IMR-90 (cell line): ENCODE measurements at regions not wholly inside any gene's neighbourhood (a gene's known extent, or its start where the extent isn't known, plus 50 kb on each side); places are given as distances from the start of the nearest gene placed in this dataset.

Experiments
- ATAC-seq: fragments of 200-7000 bp; cut with Tn5 transposase; 2 replicates; pipeline ENCODE4 v1.9.1; 2020; ENCODE audit warnings: low read depth, mild to moderate bottlenecking, moderate library complexity
- BruUV-seq: library from RNA; stranded (reverse); fragments of 400-500 nt; replicated peaks from 2 replicates; lab custom pipeline; 2021; lab: Mats Ljungman, UMichigan
- CTCF ChIA-PET: fragments of 300-600 bp; formaldehyde crosslinking; extraction: SDS; loops from one replicate; lab custom pipeline; 2021; ENCODE audit warnings: antibody characterized with exemption; lab: Yijun Ruan, JAX
- POLR2A ChIA-PET: fragments of 300-600 bp; sonication (Branson Sonifier 250); formaldehyde crosslinking; loops from one replicate; lab custom pipeline; 2022; ENCODE audit warnings: antibody characterized with exemption; ENCODE audit not compliant: unreplicated experiment; lab: Charles Lee
- DNase-seq: peaks from one replicate; pipeline ENCODE4 v3.0.0; 2013
- H2AFZ ChIP-seq: replicated peaks from 2 replicates; pipeline ENCODE3; 2013; ENCODE audit warnings: low read length, mild to moderate bottlenecking; ENCODE audit not compliant: poor library complexity
- H2AK5ac ChIP-seq: 2 replicates; pipeline ENCODE4 v1.6.1; 2013; ENCODE audit warnings: low read depth, low read length, inconsistent platforms
- H2AK9ac ChIP-seq: replicated peaks from 2 replicates; pipeline ENCODE3; 2013; ENCODE audit warnings: mild to moderate bottlenecking, low read depth, low read length, moderate library complexity; ENCODE audit not compliant: poor library complexity
- H2BK120ac ChIP-seq: 2 replicates; pipeline ENCODE4 v1.6.1; 2013; ENCODE audit warnings: low read depth, low read length, inconsistent platforms
- H2BK15ac ChIP-seq: 3 replicates; pipeline ENCODE4 v1.6.1; 2013; ENCODE audit warnings: low read depth, low read length, inconsistent platforms
- H2BK20ac ChIP-seq: 2 replicates; pipeline ENCODE4 v1.6.1; 2013; ENCODE audit warnings: low read depth, mild to moderate bottlenecking, inconsistent platforms, low read length, moderate library complexity
- H2BK5ac ChIP-seq: 2 replicates; pipeline ENCODE4 v1.6.1; 2013; ENCODE audit warnings: mild to moderate bottlenecking, low read depth, low read length, inconsistent platforms; ENCODE audit not compliant: poor library complexity, severe bottlenecking
- H3K14ac ChIP-seq: replicated peaks from 2 replicates; pipeline ENCODE4 v1.6.1; 2013; ENCODE audit warnings: low read depth, low read length, inconsistent platforms
- H3K18ac ChIP-seq: 2 replicates; pipeline ENCODE4 v1.6.1; 2013; ENCODE audit warnings: low read depth, low read length, control low read depth
- H3K23ac ChIP-seq: 2 replicates; pipeline ENCODE4 v1.6.1; 2013; ENCODE audit warnings: low read depth, low read length, inconsistent platforms
- H3K27ac ChIP-seq: 2 replicates; pipeline ENCODE4 v1.5.1; 2013; ENCODE audit warnings: mild to moderate bottlenecking, control low read depth, low read length; ENCODE audit not compliant: insufficient read depth
- H3K27me3 ChIP-seq: 2 replicates; pipeline ENCODE4 v1.6.1; 2013; ENCODE audit warnings: low read length; ENCODE audit not compliant: control insufficient read depth, insufficient read depth
- H3K36me3 ChIP-seq: 2 replicates; pipeline ENCODE4 v1.6.1; 2013; ENCODE audit warnings: low read length, mixed read lengths; ENCODE audit not compliant: control insufficient read depth, insufficient read depth
- H3K4ac ChIP-seq: 2 replicates; pipeline ENCODE4 v1.6.1; 2013; ENCODE audit warnings: low read depth, low read length, inconsistent platforms
- H3K4me1 ChIP-seq: 2 replicates; pipeline ENCODE4 v1.6.1; 2013; ENCODE audit warnings: low read length, mixed read lengths; ENCODE audit not compliant: control insufficient read depth, insufficient read depth
- H3K4me2 ChIP-seq: 2 replicates; pipeline ENCODE4 v1.6.1; 2013; ENCODE audit warnings: low read depth, mild to moderate bottlenecking, control low read depth, low read length, moderate library complexity
- H3K4me3 ChIP-seq: 2 replicates; pipeline ENCODE4 v1.5.1; 2013; ENCODE audit warnings: low read depth, mild to moderate bottlenecking, control low read depth, low read length, moderate library complexity; ENCODE audit not compliant: insufficient read depth
- H3K56ac ChIP-seq: 2 replicates; pipeline ENCODE4 v1.6.1; 2013; ENCODE audit warnings: low read length, inconsistent platforms; ENCODE audit not compliant: insufficient read depth; ENCODE audit errors: extremely low read depth
- H3K79me1 ChIP-seq, 2 experiments: 2 replicates each; pipeline ENCODE4 v1.6.1; 2013; ENCODE audit warnings: low read length in 2 of 2, inconsistent platforms in 1 of 2, low read depth in 1 of 2
- H3K9ac ChIP-seq: 2 replicates; pipeline ENCODE4 v1.6.1; 2013; ENCODE audit warnings: low read depth, low read length, control low read depth
- H3K9me1 ChIP-seq: 2 replicates; pipeline ENCODE4 v1.6.1; 2013; ENCODE audit warnings: low read length, inconsistent platforms; ENCODE audit not compliant: insufficient read depth
- H3K9me3 ChIP-seq: 2 replicates; pipeline ENCODE4 v1.6.1; 2013; ENCODE audit warnings: low read length; ENCODE audit not compliant: control insufficient read depth, insufficient read depth
- H4K20me1 ChIP-seq: 2 replicates; pipeline ENCODE4 v1.6.1; 2013; ENCODE audit warnings: low read length, inconsistent platforms; ENCODE audit not compliant: insufficient read depth
- H4K5ac ChIP-seq: 2 replicates; pipeline ENCODE4 v1.6.1; 2013; ENCODE audit warnings: mild to moderate bottlenecking, low read depth, low read length, control low read depth
- H4K8ac ChIP-seq, 2 experiments: 2 replicates each; pipeline ENCODE4 v1.6.1; 2013; ENCODE audit warnings: low read depth in 2 of 2, low read length in 2 of 2, control low read depth in 1 of 2, inconsistent platforms in 1 of 2
- H4K91ac ChIP-seq: 2 replicates; pipeline ENCODE4 v1.6.1; 2013; ENCODE audit warnings: low read depth, low read length, inconsistent platforms; ENCODE audit not compliant: insufficient read depth
- BHLHE40 ChIP-seq: fragments of 150-350 bp; IDR thresholded peaks from 2 replicates; pipeline ENCODE4 v1.6.1; 2016; ENCODE audit warnings: mild to moderate bottlenecking, low read depth, low read length
- CEBPB ChIP-seq: IDR thresholded peaks from 2 replicates; pipeline ENCODE4 v1.6.1; 2012; ENCODE audit warnings: low read depth, low read length, improper control_type of control experiment
- MAFK ChIP-seq: IDR thresholded peaks from 2 replicates; pipeline ENCODE4 v1.6.1; 2012; ENCODE audit warnings: low read depth, low read length, improper control_type of control experiment
- MAZ ChIP-seq: IDR thresholded peaks from 2 replicates; pipeline ENCODE4 v1.6.1; 2012; ENCODE audit warnings: low read depth, mild to moderate bottlenecking, low read length, improper control_type of control experiment, moderate library complexity, borderline replicate concordance
- MXI1 ChIP-seq: IDR thresholded peaks from 2 replicates; pipeline ENCODE4 v1.6.1; 2012; ENCODE audit warnings: low read depth, mild to moderate bottlenecking, low read length, moderate library complexity, borderline replicate concordance
- NFE2L2 ChIP-seq: fragments of 150-350 bp; IDR thresholded peaks from 2 replicates; pipeline ENCODE4 v1.6.1; 2016; ENCODE audit warnings: low read depth, mild to moderate bottlenecking, low read length
- RAD21 ChIP-seq: IDR thresholded peaks from 2 replicates; pipeline ENCODE4 v1.6.1; 2012; ENCODE audit warnings: low read length, improper control_type of control experiment
- RCOR1 ChIP-seq: IDR thresholded peaks from 2 replicates; pipeline ENCODE4 v1.6.1; 2012; ENCODE audit warnings: mild to moderate bottlenecking, low read length, improper control_type of control experiment; ENCODE audit not compliant: insufficient replicate concordance
- RFX5 ChIP-seq: IDR thresholded peaks from 2 replicates; pipeline ENCODE4 v1.8.0; 2012; ENCODE audit warnings: low read depth, mild to moderate bottlenecking, low read length, moderate library complexity
- WGBS, 2 experiments: methylation state at CpG; one replicate each; pipeline versions ENCODE4 v1.1.5 to v1.1.7; 2013; ENCODE audit warnings: missing lambda C conversion rate in 2 of 2; ENCODE audit not compliant: insufficient read length in 1 of 2; ENCODE audit errors: extremely low coverage in 2 of 2; 5-methylcytosine and 5-hydroxymethylcytosine counted together
- dilution Hi-C: fragments of 300-500 bp; cut with HindIII; formaldehyde crosslinking; loops from one replicate; pipeline ENCODE4 v1.14.3; 2018; ENCODE audit warnings: low sequenced_read_pairs; ENCODE audit not compliant: unreplicated experiment
- in situ Hi-C: fragments of 300-500 bp; cut with MboI; formaldehyde crosslinking; loops from 3 replicates; pipeline ENCODE4 v1.14.3; 2019; ENCODE audit warnings: low sequenced_read_pairs, inconsistent platforms, mixed read lengths
- intact Hi-C: fragments of 100-400 bp; cut with micrococcal nuclease; formaldehyde crosslinking; loops from 2 replicates; pipeline ENCODE4 v1.10.0; 2022
- TF ChIP-seq, protein P1 (sequence below): fragments of 150-350 bp; IDR thresholded peaks from 2 replicates; pipeline ENCODE4 v1.6.1; 2017; ENCODE audit warnings: mild to moderate bottlenecking, antibody characterized with exemption, low read length, low read depth
- TF ChIP-seq, protein P2 (sequence below): fragments of 150-350 bp; IDR thresholded peaks from 2 replicates; pipeline ENCODE4 v1.6.1; 2016; ENCODE audit warnings: low read depth, mild to moderate bottlenecking, low read length, moderate library complexity, borderline replicate concordance

DNA sequence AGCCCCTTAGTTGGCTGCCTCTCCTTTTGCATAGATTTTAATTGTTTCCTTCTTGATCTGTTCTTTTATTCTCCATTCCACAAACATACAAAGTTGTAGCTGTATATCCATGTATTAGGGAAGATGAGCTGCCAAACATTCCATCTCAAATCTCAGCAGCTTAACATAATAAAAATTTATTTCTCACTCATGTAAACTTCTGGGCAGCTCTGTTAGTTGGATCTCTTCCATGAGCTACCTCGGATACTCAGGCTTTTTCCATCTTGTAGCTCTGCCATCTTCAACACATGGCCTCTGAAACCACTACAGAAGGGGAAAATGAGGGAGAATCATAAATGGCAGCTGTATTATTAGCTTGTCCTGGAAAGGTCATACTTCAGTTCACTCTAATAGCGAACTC is 149.4 kb upstream of the BMP2 start:
- ChIA-PET POLR2A (no interaction called here), CTCF (interaction anchor here (0.5 to 0.7 kb wide), 2 partner anchors 35 to 1679 kb away, joined by 3 to 7 read pairs; no protein-coding TSS in a partner anchor)
- in situ Hi-C loops (no loop called here), intact Hi-C loops (no loop called here), dilution Hi-C loops (no loop called here)
- Histone ChIP-seq H4K20me1 (no peaks in the 10 kb centered on the region), H3K36me3 (no peaks in the 10 kb centered on the region), H3K4me1 (no peaks in the 10 kb centered on the region), H2BK5ac (no peak overlapping the region), H2BK20ac (no peak overlapping the region), H3K9me1 (no peaks in the 10 kb centered on the region), H4K91ac (no peak overlapping the region), H2BK15ac (no peak overlapping the region), H2BK120ac (no peak overlapping the region), H3K23ac (no peak overlapping the region), H2AK9ac (no peak overlapping the region), H4K5ac (no peak overlapping the region), H2AFZ (no peak overlapping the region), H3K14ac (no peak overlapping the region), H3K56ac (no peak overlapping the region), H3K9ac (no peak overlapping the region), H3K79me1 (no peaks in the 10 kb centered on the region), H3K27me3 (peaks cover 2% of the 10 kb centered on the region), H3K9me3 (no peaks in the 10 kb centered on the region), H3K18ac (no peak overlapping the region), H3K4ac (no peak overlapping the region), H3K4me3 (no peak overlapping the region), H4K8ac (no peak overlapping the region), H3K27ac (no peak overlapping the region), H2AK5ac (no peak overlapping the region), H3K4me2 (no peak overlapping the region)
- DNase-seq = no peak
- no peak for TF ChIP-seq NFE2L2
- no peak for TF ChIP-seq RAD21
- no peak for TF ChIP-seq MAZ
- no peak for TF ChIP-seq RFX5
- no peak for TF ChIP-seq BHLHE40
- no peak for TF ChIP-seq MXI1
- TF ChIP-seq MAFK = no peak
- TF ChIP-seq, protein P1, sequence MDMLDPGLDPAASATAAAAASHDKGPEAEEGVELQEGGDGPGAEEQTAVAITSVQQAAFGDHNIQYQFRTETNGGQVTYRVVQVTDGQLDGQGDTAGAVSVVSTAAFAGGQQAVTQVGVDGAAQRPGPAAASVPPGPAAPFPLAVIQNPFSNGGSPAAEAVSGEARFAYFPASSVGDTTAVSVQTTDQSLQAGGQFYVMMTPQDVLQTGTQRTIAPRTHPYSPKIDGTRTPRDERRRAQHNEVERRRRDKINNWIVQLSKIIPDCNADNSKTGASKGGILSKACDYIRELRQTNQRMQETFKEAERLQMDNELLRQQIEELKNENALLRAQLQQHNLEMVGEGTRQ = no peak
- TF ChIP-seq RCOR1 = no peak
- TF ChIP-seq, protein P2, sequence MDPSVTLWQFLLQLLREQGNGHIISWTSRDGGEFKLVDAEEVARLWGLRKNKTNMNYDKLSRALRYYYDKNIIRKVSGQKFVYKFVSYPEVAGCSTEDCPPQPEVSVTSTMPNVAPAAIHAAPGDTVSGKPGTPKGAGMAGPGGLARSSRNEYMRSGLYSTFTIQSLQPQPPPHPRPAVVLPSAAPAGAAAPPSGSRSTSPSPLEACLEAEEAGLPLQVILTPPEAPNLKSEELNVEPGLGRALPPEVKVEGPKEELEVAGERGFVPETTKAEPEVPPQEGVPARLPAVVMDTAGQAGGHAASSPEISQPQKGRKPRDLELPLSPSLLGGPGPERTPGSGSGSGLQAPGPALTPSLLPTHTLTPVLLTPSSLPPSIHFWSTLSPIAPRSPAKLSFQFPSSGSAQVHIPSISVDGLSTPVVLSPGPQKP = no peak
- TF ChIP-seq CEBPB = no peak
- ATAC-seq = no peak
- no TSS peak for BruUV-seq
- WGBS, 2 experiments = no CpG with 5 or more reads among the region's 2 CpGs
